Glutamatergic neuron (in vitro differentiated cells): ENCODE measurements at regions not wholly inside any gene's neighbourhood (a gene's known extent, or its start where the extent isn't known, plus 50 kb on each side); places are given as distances from the start of the nearest gene placed in this dataset.

ENCODE experiments used
- DNase-seq: peaks from one replicate; pipeline ENCODE4 v3.0.0; 2022
- H3K27ac Mint-ChIP-seq: one replicate; pipeline ENCODE4 v1.8.0; 2020; ENCODE audit warnings: mild to moderate bottlenecking, mixed read lengths, inconsistent platforms; ENCODE audit not compliant: unreplicated experiment
- H3K27me3 Mint-ChIP-seq: one replicate; pipeline ENCODE4 v1.8.0; 2020; ENCODE audit warnings: mild to moderate bottlenecking, moderate library complexity, mixed read lengths, inconsistent platforms; ENCODE audit not compliant: unreplicated experiment
- H3K36me3 Mint-ChIP-seq: one replicate; pipeline ENCODE4 v1.8.0; 2020; ENCODE audit warnings: mild to moderate bottlenecking, mixed read lengths, inconsistent platforms; ENCODE audit not compliant: unreplicated experiment
- H3K4me1 Mint-ChIP-seq: one replicate; pipeline ENCODE4 v1.8.0; 2020; ENCODE audit warnings: mild to moderate bottlenecking, low read depth, mixed read lengths, inconsistent platforms; ENCODE audit not compliant: unreplicated experiment
- H3K4me3 Mint-ChIP-seq: one replicate; pipeline ENCODE4 v1.8.0; 2020; ENCODE audit warnings: mild to moderate bottlenecking, mixed read lengths, inconsistent platforms; ENCODE audit not compliant: unreplicated experiment
- H3K9me3 Mint-ChIP-seq: one replicate; pipeline ENCODE4 v1.8.0; 2020; ENCODE audit warnings: mild to moderate bottlenecking, moderate library complexity, mixed read lengths, inconsistent platforms; ENCODE audit not compliant: unreplicated experiment
- TF ChIP-seq, protein P1 (sequence below): fragments of 200-600 bp; sonication (generic); IDR thresholded peaks from one replicate; pipeline ENCODE4 v1.5.0; 2021; ENCODE audit not compliant: partially characterized antibody, unreplicated experiment

DNA sequence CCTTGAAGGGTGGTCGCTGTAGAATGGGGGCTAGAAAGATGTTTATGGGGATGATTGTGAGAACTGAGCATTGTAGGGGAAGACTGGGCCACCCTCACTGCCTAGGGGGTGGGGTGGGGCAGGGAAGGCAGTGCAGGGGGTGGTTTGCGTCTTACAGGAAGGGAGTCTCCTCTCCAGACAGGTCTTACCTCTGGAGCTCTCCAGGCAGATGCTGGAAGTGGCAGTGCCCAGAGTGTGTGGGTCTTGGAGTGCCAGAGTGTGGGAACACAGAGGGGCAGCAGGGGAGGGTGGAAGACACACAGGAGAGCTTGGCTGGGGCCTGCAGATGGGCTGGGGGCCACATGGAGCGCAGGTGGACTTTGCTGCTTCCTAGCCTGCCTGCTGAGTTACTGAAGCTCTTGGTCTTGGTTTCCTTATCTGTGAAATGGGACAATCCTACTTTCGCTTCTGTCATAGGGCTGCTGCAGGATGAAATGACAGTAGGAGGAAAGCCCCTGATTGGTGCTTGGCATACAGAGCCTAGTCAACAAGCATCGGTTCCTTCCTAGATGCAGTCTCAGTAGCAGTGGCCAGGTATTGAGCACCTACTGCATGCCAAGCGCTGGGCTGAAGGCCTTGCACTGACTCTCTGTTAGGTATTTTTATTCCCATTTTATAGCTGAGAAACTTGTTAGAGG lies 118.3 kb downstream of the SLC25A47 start:
- TF ChIP-seq, protein P1, sequence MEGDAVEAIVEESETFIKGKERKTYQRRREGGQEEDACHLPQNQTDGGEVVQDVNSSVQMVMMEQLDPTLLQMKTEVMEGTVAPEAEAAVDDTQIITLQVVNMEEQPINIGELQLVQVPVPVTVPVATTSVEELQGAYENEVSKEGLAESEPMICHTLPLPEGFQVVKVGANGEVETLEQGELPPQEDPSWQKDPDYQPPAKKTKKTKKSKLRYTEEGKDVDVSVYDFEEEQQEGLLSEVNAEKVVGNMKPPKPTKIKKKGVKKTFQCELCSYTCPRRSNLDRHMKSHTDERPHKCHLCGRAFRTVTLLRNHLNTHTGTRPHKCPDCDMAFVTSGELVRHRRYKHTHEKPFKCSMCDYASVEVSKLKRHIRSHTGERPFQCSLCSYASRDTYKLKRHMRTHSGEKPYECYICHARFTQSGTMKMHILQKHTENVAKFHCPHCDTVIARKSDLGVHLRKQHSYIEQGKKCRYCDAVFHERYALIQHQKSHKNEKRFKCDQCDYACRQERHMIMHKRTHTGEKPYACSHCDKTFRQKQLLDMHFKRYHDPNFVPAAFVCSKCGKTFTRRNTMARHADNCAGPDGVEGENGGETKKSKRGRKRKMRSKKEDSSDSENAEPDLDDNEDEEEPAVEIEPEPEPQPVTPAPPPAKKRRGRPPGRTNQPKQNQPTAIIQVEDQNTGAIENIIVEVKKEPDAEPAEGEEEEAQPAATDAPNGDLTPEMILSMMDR: no peak
- H3K9me3 Mint-ChIP-seq: no peaks in the 10 kb centered on the region
- H3K27ac Mint-ChIP-seq: no peak overlapping the region
- peaks cover 2% of the 10 kb centered on the region for H3K27me3 Mint-ChIP-seq
- DNase-seq: no peak
- H3K36me3 Mint-ChIP-seq: no peaks in the 10 kb centered on the region
- H3K4me3 Mint-ChIP-seq: no peak overlapping the region
- peaks cover 47% of the 10 kb centered on the region for H3K4me1 Mint-ChIP-seq

DNA sequence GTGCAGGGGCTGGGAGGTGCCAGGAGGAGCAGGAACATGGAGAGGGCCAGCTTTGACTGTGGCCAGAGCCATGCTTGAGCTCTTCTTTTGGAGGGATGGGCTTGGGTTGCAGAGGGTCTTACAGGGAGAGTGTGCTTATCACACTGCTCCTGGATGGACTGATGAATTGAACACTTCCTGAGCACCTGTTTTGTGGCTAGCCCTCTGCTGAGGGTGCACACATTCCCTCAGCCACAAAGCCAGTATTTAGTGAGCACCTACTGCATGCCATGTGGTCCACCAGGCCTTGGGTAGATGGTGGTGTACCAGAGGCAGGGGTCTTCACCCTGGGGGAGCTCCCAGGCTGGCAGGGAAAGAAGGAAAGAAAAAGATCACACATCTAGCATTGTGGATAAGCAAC lies 118.9 kb downstream of the SLC25A47 start:
- Mint-ChIP-seq H3K4me1 (peaks cover 43% of the 10 kb centered on the region), H3K9me3 (no peaks in the 10 kb centered on the region), H3K4me3 (no peak overlapping the region), H3K36me3 (no peaks in the 10 kb centered on the region), H3K27ac (no peak overlapping the region), H3K27me3 (peaks cover 2% of the 10 kb centered on the region)
- no peak for DNase-seq
- TF ChIP-seq, protein P1: no peak

DNA sequence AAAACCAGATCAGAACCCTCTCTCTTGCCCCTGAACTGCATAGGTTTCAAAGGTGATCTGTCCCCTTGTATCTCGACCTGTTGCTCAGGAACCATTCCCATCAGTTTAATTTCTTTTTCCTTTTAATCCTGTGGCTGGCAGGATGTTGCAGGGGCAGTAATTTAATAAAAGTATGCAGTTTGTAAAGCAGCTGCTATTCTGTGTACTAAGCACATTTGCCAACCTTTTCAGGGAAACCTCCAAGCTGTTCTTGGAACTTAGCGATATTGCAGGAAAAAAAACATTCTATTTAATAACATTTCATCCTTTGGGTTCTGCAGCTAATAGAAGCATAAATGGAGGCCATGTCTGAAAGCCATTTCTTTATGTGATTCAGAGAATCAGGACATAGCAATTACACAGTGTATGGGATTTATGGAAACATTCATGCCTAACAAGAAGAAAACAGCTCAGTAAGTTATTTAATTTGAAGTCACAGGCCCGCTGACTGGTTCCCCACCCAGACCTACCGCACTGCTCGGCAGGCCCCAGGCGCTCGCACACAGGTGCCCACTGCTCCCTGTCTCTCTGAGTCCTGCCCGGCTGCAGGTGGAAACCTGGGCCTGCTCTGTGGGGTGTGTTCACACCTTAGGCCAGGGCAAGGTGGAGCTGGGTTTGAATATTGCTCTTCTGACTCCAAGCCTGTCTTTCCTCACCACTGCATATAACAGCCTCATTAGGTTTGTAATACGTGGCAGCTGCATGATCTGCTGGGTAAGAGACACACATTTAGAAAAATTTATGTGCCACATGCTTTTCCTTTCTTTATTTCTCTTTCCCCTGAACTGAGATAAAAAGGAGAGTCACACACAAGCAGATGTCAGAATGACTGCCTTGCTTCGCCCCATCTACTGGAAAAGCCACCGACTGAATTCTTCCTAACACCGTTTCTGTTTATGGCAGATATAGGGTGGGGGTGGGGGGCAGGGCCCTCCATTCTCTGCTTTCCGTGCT lies 119.7 kb downstream of the SLC25A47 start:
- Mint-ChIP-seq H3K36me3 (no peaks in the 10 kb centered on the region), H3K4me3 (no peak overlapping the region)

DNA sequence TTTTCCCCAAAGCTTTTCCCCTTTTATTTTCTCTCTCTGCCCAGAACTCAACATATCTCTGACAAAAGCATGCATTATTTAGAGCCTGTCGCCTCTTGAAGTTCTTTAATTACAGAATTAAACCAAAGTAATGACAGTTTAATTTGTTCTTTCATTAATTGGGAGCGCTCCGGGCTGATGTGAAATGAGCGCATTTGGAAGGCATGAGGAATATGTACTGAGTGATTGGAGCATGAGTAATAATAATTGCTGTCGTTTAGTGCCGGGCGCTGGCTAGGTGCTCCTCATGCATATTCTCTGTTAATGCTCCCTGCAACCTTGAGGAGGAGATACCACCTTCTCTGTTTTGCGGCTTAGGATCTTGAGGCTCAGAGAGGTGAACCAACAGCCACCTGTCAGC lies 120.5 kb downstream of the SLC25A47 start:
- DNase-seq: no peak
- Mint-ChIP-seq H3K27me3 (peaks cover 2% of the 10 kb centered on the region), H3K4me1 (peaks cover 40% of the 10 kb centered on the region), H3K4me3 (no peak overlapping the region), H3K9me3 (peaks cover 1% of the 10 kb centered on the region), H3K27ac (no peak overlapping the region), H3K36me3 (no peaks in the 10 kb centered on the region)
- TF ChIP-seq, protein P1: no peak

More for the DNA sequence above, 119.7 kb downstream of the SLC25A47 start:
- no peaks in the 10 kb centered on the region for H3K9me3 Mint-ChIP-seq
- H3K27ac Mint-ChIP-seq: no peak overlapping the region
- DNase-seq: no peak
- H3K4me1 Mint-ChIP-seq: peaks cover 39% of the 10 kb centered on the region
- H3K27me3 Mint-ChIP-seq: peaks cover 2% of the 10 kb centered on the region
- TF ChIP-seq, protein P1: no peak
